Lower leg skin (tissue), 3 donors: ENCODE measurements at regions not wholly inside any gene's neighbourhood (a gene's known extent, or its start where the extent isn't known, plus 50 kb on each side); places are given as distances from the start of the nearest gene placed in this dataset.

ENCODE experiments used
- CTCF ChIP-seq, 3 donors: fragments of 450-650 bp; IDR thresholded peaks; one replicate each; pipeline ENCODE4 v1.5.1; 2016; ENCODE audit warnings: antibody characterized with exemption in 3 of 3, mild to moderate bottlenecking in 3 of 3, moderate library complexity in 2 of 3
- POLR2A ChIP-seq, 2 donors: fragments of 450-650 bp; IDR thresholded peaks; one replicate each; pipeline ENCODE4 v1.6.1; 2016 to 2017; ENCODE audit warnings: antibody characterized with exemption in 2 of 2, mild to moderate bottlenecking in 1 of 2, moderate library complexity in 1 of 2

- TF ChIP-seq POLR2A (IDR thresholded peaks at IDR 0.05) = no peak
- no peak for TF ChIP-seq CTCF (IDR thresholded peaks at IDR 0.05)
Measured at GRCh38 chrX:113996781-113997180, 587.1 kb upstream of the HTR2C start.
